Suprapubic skin (tissue), 4 donors: ENCODE measurements at regions not wholly inside any gene's neighbourhood (a gene's known extent, or its start where the extent isn't known, plus 50 kb on each side); places are given as distances from the start of the nearest gene placed in this dataset.

Source experiments
- EP300 ChIP-seq: sonication (generic); formaldehyde crosslinking; IDR thresholded peaks from one replicate; pipeline ENCODE4 v1.6.1; 2017; ENCODE audit warnings: antibody characterized with exemption
- POLR2A ChIP-seq, 2 donors: fragments of 450-650 bp; IDR thresholded peaks; one replicate each; pipeline ENCODE4 v1.6.1; 2017; ENCODE audit warnings: antibody characterized with exemption in 2 of 2, mild to moderate bottlenecking in 2 of 2, moderate library complexity in 2 of 2
- POLR2AphosphoS5 ChIP-seq, 3 donors: sonication (generic); formaldehyde crosslinking; IDR thresholded peaks; one replicate each; pipeline ENCODE4 v1.6.1; 2017; ENCODE audit warnings: antibody characterized with exemption in 3 of 3
- TF ChIP-seq, protein P1 (sequence below), 2 donors: fragments of 200-600 bp in 1 of 2; fragments of 450-650 bp in 1 of 2; sonication (generic) in 1 of 2; IDR thresholded peaks; one replicate each; pipeline ENCODE4 v1.5.1; 2016 to 2019; ENCODE audit warnings: antibody characterized with exemption in 2 of 2, mild to moderate bottlenecking in 1 of 2, moderate library complexity in 1 of 2

DNA sequence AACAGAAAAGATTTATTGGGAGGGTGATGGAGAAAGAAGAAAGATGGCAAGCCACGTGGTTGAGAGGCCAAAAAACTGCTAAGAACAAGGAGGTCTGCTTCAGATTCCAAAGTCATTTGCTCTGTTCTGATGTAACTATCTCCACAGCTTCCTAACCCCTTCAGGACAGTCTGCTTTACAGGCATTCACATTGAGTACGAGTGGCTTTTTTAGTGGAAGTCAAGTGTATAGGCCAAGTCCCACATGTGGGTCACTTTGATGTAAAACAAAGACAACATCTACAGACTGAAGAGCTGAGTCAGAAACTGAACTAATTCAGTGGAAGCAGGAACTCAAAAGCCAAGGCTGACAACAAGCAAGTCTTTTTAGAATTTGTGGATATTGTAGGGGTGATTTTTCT is 128.7 kb upstream of the F3 start:
- TF ChIP-seq, protein P1, sequence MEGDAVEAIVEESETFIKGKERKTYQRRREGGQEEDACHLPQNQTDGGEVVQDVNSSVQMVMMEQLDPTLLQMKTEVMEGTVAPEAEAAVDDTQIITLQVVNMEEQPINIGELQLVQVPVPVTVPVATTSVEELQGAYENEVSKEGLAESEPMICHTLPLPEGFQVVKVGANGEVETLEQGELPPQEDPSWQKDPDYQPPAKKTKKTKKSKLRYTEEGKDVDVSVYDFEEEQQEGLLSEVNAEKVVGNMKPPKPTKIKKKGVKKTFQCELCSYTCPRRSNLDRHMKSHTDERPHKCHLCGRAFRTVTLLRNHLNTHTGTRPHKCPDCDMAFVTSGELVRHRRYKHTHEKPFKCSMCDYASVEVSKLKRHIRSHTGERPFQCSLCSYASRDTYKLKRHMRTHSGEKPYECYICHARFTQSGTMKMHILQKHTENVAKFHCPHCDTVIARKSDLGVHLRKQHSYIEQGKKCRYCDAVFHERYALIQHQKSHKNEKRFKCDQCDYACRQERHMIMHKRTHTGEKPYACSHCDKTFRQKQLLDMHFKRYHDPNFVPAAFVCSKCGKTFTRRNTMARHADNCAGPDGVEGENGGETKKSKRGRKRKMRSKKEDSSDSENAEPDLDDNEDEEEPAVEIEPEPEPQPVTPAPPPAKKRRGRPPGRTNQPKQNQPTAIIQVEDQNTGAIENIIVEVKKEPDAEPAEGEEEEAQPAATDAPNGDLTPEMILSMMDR (IDR thresholded peaks at IDR 0.05) = no peak
- TF ChIP-seq POLR2AphosphoS5 (IDR thresholded peaks at IDR 0.05) (no peak), EP300 (no peak), POLR2A (IDR thresholded peaks at IDR 0.05) (no peak)
